ENCODE measurements at regions not wholly inside any gene's neighbourhood (a gene's known extent, or its start where the extent isn't known, plus 50 kb on each side); places are given as distances from the start of the nearest gene placed in this dataset.

DNA sequence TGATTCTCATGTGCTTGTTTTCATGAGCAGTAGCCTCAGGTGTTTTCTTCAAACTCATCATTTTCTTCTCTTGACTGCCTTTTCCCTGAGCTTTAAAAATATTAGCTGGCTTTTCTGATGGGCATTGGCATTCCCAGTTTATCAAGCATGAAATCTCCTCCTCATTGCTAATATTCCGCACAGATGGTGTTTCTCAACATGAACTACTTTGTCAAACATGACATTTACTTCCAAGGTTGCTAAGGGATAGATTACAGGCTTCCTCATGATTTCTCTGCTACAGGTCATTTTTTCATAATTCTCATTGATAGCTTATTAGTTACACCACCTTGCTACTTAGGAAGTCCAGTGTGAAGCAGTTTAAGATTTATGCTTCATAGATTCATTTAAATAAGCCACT lies 1116.9 kb upstream of the CNTNAP5 start:
- TF ChIP-seq EZH2 (IDR thresholded peaks at IDR 0.05; ENCODE audit: insufficient read depth, poor library complexity, severe bottlenecking) (no peak), EZH2phosphoT487 (IDR thresholded peaks at IDR 0.05; ENCODE audit: insufficient read depth, low read depth) (no peak)
- no peak for DNase-seq
- in situ Hi-C loops (cut with MboI): no loop called here
- 54 to 64% methylated on average over 1 of the region's 1 CpG for WGBS, 2 experiments (ENCODE audit: low coverage in 1 of 2, low lambda C conversion rate in 2 of 2, missing lambda C conversion rate in 2 of 2)
- Histone ChIP-seq H2AFZ (no peak overlapping the region), H4K20me1 (ENCODE audit: insufficient read depth) (no peaks in the 10 kb centered on the region), H3K27ac (no peak overlapping the region), H3K4me1 (ENCODE audit: insufficient read depth) (no peaks in the 10 kb centered on the region), H3K9me2 (ENCODE audit: insufficient read depth) (no peaks in the 10 kb centered on the region), H3K79me2 (ENCODE audit: insufficient read depth) (no peaks in the 10 kb centered on the region), H3K9me3 (ENCODE audit: low read depth) (no peaks in the 10 kb centered on the region), H3K9ac (no peak overlapping the region), H3K4me3 (no peak overlapping the region), H3K27me3 (replicated peaks; ENCODE audit: insufficient read depth) (no peaks in the 10 kb centered on the region), H3F3A (ENCODE audit: insufficient read depth) (no peaks in the 10 kb centered on the region), H3K4me2 (ENCODE audit: unreplicated experiment) (no peak overlapping the region), H3K36me3 (ENCODE audit: low read depth) (no peaks in the 10 kb centered on the region)

DNA sequence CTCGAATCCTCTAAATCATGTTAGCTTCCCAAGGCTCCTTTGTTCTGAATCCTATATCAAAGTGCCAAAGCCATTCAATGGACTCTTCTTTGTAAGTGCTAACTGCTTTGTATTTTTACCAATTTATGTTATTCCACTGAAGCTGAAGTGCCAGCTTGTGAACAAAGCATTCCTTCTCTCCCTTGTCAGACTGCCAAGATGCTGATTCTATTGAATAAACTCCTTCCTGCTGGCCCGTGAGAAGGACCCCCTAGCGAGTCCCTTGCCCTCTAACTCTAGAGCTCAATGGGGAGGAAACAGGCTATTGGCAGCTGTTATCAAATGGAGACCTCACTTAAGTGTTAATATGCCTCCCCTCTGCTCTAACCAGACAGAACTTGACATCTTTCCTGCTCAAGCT lies 1097.9 kb upstream of the CNTNAP5 start:
- Histone ChIP-seq H3K4me2 (ENCODE audit: unreplicated experiment) (no peak overlapping the region), H3K4me1 (ENCODE audit: insufficient read depth) (no peaks in the 10 kb centered on the region), H3K9me2 (ENCODE audit: insufficient read depth) (no peaks in the 10 kb centered on the region), H2AFZ (no peak overlapping the region), H4K20me1 (ENCODE audit: insufficient read depth) (no peaks in the 10 kb centered on the region), H3K4me3 (no peak overlapping the region), H3K9ac (no peak overlapping the region), H3K79me2 (ENCODE audit: insufficient read depth) (no peaks in the 10 kb centered on the region), H3K36me3 (ENCODE audit: low read depth) (no peaks in the 10 kb centered on the region), H3F3A (ENCODE audit: insufficient read depth) (no peaks in the 10 kb centered on the region), H3K27me3 (replicated peaks; ENCODE audit: insufficient read depth) (no peaks in the 10 kb centered on the region), H3K9me3 (ENCODE audit: low read depth) (no peaks in the 10 kb centered on the region), H3K27ac (no peak overlapping the region)
- no peak for TF ChIP-seq EZH2phosphoT487 (IDR thresholded peaks at IDR 0.05; ENCODE audit: insufficient read depth, low read depth)
- no peak for TF ChIP-seq EZH2 (IDR thresholded peaks at IDR 0.05; ENCODE audit: insufficient read depth, poor library complexity, severe bottlenecking)
- DNase-seq: no peak
- in situ Hi-C loops (cut with MboI): no loop called here
- 1 to 2% methylated on average over 3 of the region's 3 CpGs for WGBS, 2 experiments (ENCODE audit: low coverage in 1 of 2, low lambda C conversion rate in 2 of 2, missing lambda C conversion rate in 2 of 2)

DNA sequence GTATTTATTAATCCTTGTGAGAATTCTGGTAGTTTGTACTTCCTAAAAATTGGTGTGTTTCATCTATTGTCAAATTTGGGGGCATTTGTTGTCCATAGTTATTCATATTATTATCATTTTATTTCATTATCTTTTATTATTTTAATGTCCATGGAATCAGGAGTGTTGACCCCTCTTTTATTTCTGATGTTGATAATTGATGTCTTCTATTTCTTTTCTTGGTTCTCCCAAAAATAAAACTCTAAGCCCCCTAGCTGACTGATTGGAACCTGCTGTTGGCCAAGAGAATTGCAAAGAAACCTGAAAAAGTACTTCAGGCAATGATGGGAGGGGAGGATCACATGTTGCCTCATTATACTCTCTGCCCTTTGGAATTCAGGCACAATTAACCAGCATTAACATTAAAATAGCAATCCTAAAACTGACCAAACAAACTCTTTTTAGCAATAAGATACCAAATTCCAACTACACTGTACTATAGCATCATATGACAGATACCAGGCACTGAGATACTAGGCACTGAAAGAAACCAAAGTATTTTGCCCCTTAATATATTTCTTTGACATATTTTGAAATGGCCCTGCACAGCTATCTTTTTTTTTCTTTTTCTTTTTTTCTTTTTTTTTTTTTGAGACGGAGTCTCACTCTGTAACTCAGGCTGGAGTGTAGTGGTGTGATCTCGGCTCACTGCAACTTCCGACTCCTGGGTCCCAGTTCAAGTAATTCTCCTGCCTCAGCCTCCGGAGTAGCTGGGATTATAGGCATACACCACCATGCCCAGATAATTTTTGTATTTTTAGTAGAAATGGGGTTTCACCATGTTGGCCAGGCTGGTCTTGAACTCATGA lies 1097.2 kb upstream of the CNTNAP5 start:
- no peaks in the 10 kb centered on the region for H3K79me2 ChIP-seq (ENCODE audit: insufficient read depth)
- H3K27ac ChIP-seq: no peak overlapping the region
- no peak overlapping the region for H3K4me2 ChIP-seq (ENCODE audit: unreplicated experiment)
- no peaks in the 10 kb centered on the region for H4K20me1 ChIP-seq (ENCODE audit: insufficient read depth)
- no peak overlapping the region for H3K9ac ChIP-seq
- no peaks in the 10 kb centered on the region for H3K9me3 ChIP-seq (ENCODE audit: low read depth)
- H2AFZ ChIP-seq: no peak overlapping the region
- in situ Hi-C loops (cut with MboI): no loop called here
- 34 to 38% methylated on average over 4 of the region's 4 CpGs for WGBS, 2 experiments (ENCODE audit: low coverage in 1 of 2, low lambda C conversion rate in 2 of 2, missing lambda C conversion rate in 2 of 2)
- no peaks in the 10 kb centered on the region for H3K4me1 ChIP-seq (ENCODE audit: insufficient read depth)
- no peak for DNase-seq
- H3K27me3 ChIP-seq (replicated peaks; ENCODE audit: insufficient read depth): no peaks in the 10 kb centered on the region
- H3K36me3 ChIP-seq (ENCODE audit: low read depth): no peaks in the 10 kb centered on the region
- H3K9me2 ChIP-seq (ENCODE audit: insufficient read depth): no peaks in the 10 kb centered on the region
- TF ChIP-seq EZH2 (IDR thresholded peaks at IDR 0.05; ENCODE audit: insufficient read depth, poor library complexity, severe bottlenecking) (no peak), EZH2phosphoT487 (IDR thresholded peaks at IDR 0.05; ENCODE audit: insufficient read depth, low read depth) (no peak)
- no peaks in the 10 kb centered on the region for H3F3A ChIP-seq (ENCODE audit: insufficient read depth)
- no peak overlapping the region for H3K4me3 ChIP-seq

DNA sequence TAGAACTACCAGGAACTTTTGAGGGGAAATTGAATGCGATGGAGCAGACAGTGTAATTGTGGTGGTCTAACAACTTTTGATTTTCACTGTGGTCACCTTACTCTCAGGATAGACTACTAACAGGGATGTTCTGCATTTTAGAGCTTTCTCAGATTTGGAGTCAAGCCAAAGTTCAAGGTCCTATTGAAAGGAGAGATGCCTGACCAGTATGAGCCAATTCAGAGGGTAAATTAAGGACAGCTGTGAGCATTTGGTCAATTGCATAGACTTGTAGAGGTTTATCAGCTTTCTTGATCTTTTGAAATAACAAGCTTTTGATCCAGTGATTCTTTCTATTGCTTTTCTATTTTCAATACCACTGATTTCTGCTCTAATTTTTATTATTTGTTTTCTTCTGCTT lies 1095.7 kb upstream of the CNTNAP5 start:
- H3F3A ChIP-seq (ENCODE audit: insufficient read depth): no peaks in the 10 kb centered on the region
- H3K4me2 ChIP-seq (ENCODE audit: unreplicated experiment): no peak overlapping the region
- no peaks in the 10 kb centered on the region for H3K36me3 ChIP-seq (ENCODE audit: low read depth)
- no peak for DNase-seq
- H3K79me2 ChIP-seq (ENCODE audit: insufficient read depth): no peaks in the 10 kb centered on the region
- no peak overlapping the region for H2AFZ ChIP-seq
- H3K27me3 ChIP-seq (replicated peaks; ENCODE audit: insufficient read depth): no peaks in the 10 kb centered on the region
- TF ChIP-seq EZH2phosphoT487 (IDR thresholded peaks at IDR 0.05; ENCODE audit: insufficient read depth, low read depth) (no peak), EZH2 (IDR thresholded peaks at IDR 0.05; ENCODE audit: insufficient read depth, poor library complexity, severe bottlenecking) (no peak)
- H3K4me3 ChIP-seq: no peak overlapping the region
- H3K9me2 ChIP-seq (ENCODE audit: insufficient read depth): no peaks in the 10 kb centered on the region
- H3K9ac ChIP-seq: no peak overlapping the region
- H3K4me1 ChIP-seq (ENCODE audit: insufficient read depth): no peaks in the 10 kb centered on the region
- in situ Hi-C loops (cut with MboI): no loop called here
- H3K27ac ChIP-seq: no peak overlapping the region
- 8 to 22% methylated on average over 1 of the region's 1 CpG for WGBS, 2 experiments (ENCODE audit: low coverage in 1 of 2, low lambda C conversion rate in 2 of 2, missing lambda C conversion rate in 2 of 2)
- H3K9me3 ChIP-seq (ENCODE audit: low read depth): no peaks in the 10 kb centered on the region
- H4K20me1 ChIP-seq (ENCODE audit: insufficient read depth): no peaks in the 10 kb centered on the region
